HCEC 1CT (cell line): ENCODE measurements at regions not wholly inside any gene's neighbourhood (a gene's known extent, or its start where the extent isn't known, plus 50 kb on each side); places are given as distances from the start of the nearest gene placed in this dataset.
"Not testable (repeated sequence)": the region's sequence is repeated elsewhere in the genome, so short reads cannot be mapped to it uniquely, and the experiment has no call there.

ENCODE experiments used
- DNase-seq: peaks from one replicate; pipeline ENCODE4 v3.0.0-alpha.2; 2017

- no peak for DNase-seq
Observed at GRCh38 chr2:133843551-133843950, 275.3 kb upstream of the NCKAP5 start.

- peak; percentile 80 for DNase-seq
Observed at GRCh38 chr2:133844214-133844892, 276.1 kb upstream of the NCKAP5 start.

GRCh38 chr2:133846476-133846875 is 278.2 kb upstream of the NCKAP5 start:
- no peak for DNase-seq

GRCh38 chr2:133847591-133847990 is 279.3 kb upstream of the NCKAP5 start:
- no peak for DNase-seq

GRCh38 chr2:133848111-133848649 is 279.9 kb upstream of the NCKAP5 start:
- DNase-seq: no peak

DNA sequence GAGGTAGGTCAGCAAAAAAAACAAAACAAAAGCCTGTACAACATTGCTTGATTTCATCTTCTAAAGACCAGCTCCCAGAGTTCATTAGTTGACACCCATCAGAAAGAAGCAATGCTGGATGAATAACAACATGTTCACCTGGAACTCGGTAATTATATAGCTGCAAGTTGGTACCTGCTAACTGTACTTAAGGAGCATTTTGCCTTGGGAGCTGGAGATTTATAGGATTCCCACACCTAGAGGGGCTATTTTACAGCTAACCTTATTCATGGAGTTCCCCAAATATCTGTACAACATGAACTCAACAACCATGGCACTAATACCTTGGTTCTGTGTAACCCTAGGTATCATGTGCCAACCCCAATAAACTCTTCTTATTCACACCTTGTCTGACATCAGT is 281.1 kb upstream of the NCKAP5 start:
- DNase-seq: no peak

- DNase-seq: no peak
Observed at GRCh38 chr2:133854603-133855200, 286.4 kb upstream of the NCKAP5 start.

GRCh38 chr2:133855526-133855925 is 287.3 kb upstream of the NCKAP5 start:
- DNase-seq: no peak

- no peak for DNase-seq
Observed at GRCh38 chr2:133856678-133857077, 288.4 kb upstream of the NCKAP5 start.

GRCh38 chr2:133859578-133859977 is 291.3 kb upstream of the NCKAP5 start:
- DNase-seq: no peak

DNA sequence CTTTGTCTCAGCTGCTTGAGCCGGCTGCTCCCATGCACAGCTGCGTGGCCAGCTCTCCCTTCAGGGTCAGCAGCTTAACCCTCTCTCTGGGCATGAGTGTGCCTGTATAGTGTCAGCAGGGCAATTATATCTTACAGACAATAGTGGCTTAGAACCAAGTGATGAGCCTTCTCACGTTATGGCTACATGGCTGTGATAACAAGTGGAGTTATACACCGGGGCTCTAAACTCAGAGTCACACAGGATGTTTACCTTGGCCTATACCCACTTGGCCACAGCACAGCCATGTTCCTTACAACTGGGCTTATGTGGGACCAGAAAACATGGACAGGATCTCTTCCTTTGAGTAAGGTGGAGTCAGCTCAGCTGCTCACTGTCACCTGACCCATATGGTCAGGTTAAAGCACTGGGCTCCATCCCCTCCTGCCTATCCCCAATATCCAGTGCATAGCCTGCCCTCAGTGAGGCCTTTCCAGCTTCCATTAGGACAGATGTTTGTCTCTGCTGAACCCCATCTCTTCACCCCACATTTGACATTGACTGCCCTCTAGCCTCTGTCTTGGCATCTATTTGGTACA is 294.2 kb upstream of the NCKAP5 start:
- DNase-seq: no peak

- no peak for DNase-seq
Observed at GRCh38 chr2:133863106-133863800, 295.0 kb upstream of the NCKAP5 start.

- no peak for DNase-seq
Observed at GRCh38 chr2:133865141-133865540, 296.9 kb upstream of the NCKAP5 start.

- no peak for DNase-seq
Observed at GRCh38 chr2:133867166-133867565, 298.9 kb upstream of the NCKAP5 start.

- peak; percentile 15 for DNase-seq
Observed at GRCh38 chr2:133871545-133872209, 303.4 kb upstream of the NCKAP5 start.

- no peak for DNase-seq
Observed at GRCh38 chr2:133878326-133878725, 310.1 kb upstream of the NCKAP5 start.

- no peak for DNase-seq
Observed at GRCh38 chr2:133879703-133880102, 311.4 kb upstream of the NCKAP5 start.

DNA sequence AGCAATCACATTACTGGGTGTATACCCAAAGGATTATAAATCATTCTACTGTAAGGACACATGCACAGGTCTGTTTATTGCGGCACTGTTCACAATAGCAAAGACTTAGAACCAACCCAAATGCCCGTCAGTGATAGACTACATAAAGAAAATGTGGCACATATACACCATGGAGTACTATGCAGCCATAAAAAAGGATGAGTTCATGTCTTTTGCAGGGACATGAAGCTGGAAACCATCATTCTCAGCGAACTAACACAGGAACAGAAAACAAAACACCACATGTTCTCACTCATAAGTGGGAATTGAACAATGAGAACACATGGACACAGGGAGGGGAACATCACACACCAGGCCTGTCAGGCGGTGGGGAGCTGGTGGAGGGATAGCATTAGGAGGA is 313.9 kb upstream of the NCKAP5 start:
- DNase-seq: not testable (repeated sequence)

DNA sequence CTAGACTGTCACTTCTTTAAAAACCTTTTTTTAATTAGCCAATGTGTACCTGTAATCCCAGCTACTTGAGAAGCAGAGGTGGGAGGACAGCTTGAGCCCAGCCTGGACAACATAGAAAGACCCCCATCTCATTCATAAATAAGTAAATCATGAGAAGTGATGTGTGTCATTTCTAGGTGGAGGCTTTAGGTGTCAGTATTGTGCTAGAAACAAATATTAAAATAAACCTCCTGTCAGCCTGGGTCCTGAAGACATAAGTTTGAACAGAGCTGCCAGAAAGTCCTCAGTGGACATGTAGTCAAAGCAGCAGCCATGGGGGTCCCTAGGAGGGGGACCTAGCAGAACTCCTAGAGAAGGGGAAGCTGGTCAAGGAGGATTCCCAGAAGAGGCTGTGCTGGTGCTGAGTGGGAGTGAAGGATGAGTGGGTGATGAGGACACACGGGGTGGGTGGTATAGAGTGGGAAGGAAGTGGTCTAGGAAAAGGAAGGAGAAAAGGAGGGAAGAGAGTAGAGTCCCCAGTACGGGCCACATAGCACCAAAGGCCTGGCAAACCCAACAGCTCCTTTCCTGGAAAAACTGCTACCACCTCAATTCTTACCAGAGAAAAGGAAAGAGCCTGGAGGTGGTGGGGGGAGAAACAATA is 316.6 kb upstream of the NCKAP5 start:
- DNase-seq: peak; percentile 35

DNA sequence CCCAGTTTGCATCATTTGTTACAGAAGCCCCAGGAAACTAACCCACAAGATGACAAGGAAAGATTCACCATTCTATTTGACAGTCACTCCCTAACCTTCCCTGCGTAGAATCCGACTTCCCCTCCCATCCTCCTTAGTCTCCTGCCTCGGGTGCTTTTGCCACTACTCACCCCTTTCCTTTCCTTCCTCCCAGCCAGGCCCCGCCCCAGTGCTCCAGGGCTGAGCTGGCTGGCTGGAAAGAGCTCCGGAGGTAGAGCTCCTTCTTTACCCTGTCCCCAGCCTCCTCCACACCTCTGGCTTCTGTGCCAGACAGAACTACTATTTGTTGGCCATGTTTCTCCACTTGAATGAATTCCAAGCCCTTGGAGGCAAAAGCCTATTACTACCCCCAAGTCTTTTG is 317.6 kb upstream of the NCKAP5 start:
- DNase-seq: peak; percentile 2

DNA sequence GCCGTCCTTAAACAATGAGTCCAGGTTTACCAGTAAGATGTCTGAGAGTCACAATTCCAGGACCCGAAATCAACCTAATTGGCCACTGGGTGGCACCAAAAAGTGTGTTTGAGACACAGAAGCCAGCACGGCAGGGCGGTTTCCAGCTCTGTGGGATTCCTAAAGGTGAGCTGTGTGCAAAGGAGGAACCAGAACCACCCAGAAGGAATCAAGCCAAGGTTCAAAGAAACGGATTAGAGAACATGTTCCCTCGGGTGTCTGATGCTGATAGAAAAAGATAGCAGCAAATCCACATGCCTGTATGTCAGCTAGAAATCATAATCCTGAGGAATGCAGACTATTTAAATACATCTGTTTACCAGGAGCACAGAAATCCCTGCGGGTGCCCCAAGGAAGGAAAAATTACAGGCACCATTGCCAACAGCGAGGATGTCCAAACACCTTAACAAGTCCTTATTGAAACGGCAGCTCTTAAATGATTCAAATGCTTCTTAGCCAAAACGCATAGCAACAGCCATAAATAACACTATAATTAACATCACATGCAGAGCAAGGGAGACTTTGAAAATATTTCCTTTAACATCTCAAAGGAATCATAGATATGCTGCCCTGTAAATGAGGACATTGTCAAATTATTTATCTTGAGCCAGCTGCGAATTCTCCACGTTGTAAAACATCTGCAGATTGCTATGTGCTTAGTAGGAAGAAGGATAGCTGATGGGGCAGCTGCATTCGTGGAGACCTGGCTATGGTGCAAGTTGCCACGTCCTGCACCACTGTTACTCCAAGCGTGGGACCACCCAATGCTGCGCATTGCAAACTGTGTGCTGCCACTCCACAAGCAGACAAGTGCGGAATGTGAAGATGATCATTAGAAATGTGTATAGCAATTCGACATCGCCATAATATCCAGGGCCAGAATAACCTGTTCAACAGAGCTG is 318.7 kb upstream of the NCKAP5 start:
- peak; percentile 49 for DNase-seq
